Skeletal muscle tissue (tissue), 3 donors: ENCODE measurements at regions not wholly inside any gene's neighbourhood (a gene's known extent, or its start where the extent isn't known, plus 50 kb on each side); places are given as distances from the start of the nearest gene placed in this dataset.

ENCODE experiments used
- H3K27ac ChIP-seq: one replicate; pipeline ENCODE4 v1.7.0; 2013; ENCODE audit warnings: mild to moderate bottlenecking, low read depth, low read length, inconsistent platforms
- H3K27me3 ChIP-seq, 3 donors: one replicate each; pipeline ENCODE4 v1.7.0; 2013; ENCODE audit warnings: low read length in 3 of 3; ENCODE audit not compliant: control insufficient read depth in 3 of 3, insufficient read depth in 3 of 3
- H3K36me3 ChIP-seq, 3 donors: one replicate each; pipeline ENCODE4 v1.7.0; 2013; ENCODE audit warnings: low read length in 3 of 3; ENCODE audit not compliant: control insufficient read depth in 3 of 3, insufficient read depth in 3 of 3
- H3K4me1 ChIP-seq, 3 donors: one replicate each; pipeline ENCODE4 v1.7.0; 2013; ENCODE audit warnings: low read length in 3 of 3, mild to moderate bottlenecking in 3 of 3; ENCODE audit not compliant: control insufficient read depth in 3 of 3, insufficient read depth in 3 of 3
- H3K4me3 ChIP-seq, 3 donors: one replicate each; pipeline ENCODE4 v1.7.0; 2013; ENCODE audit warnings: low read length in 3 of 3
- H3K9ac ChIP-seq, 3 donors: one replicate each; pipeline ENCODE4 v1.7.0; 2013; ENCODE audit warnings: low read length in 3 of 3, mild to moderate bottlenecking in 3 of 3, moderate library complexity in 2 of 3, low read depth in 1 of 3
- H3K9me3 ChIP-seq, 3 donors: one replicate each; pipeline ENCODE4 v1.7.0; 2013; ENCODE audit warnings: low read length in 3 of 3; ENCODE audit not compliant: control insufficient read depth in 3 of 3
- donor health status: Osteomylitis.

DNA sequence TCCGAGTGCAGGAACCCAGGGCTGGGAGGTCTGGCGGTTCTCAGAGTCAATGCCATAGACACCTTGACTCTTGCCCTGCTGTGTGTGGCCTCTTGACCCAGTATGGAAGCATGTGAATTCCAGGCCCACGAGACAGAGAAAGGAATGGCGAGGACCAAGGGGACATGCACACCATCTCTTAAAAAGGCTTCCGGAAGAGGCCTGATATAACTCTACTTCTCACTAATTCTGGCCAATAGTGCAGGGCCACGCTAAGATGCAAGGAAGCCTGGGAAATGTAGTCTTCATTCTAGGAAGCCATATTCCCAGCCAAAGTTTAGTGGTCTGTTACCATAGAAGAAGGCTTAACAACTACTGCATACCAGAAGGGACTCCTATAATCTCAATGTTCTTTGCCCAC lies 177.0 kb upstream of the KCNG1 start:
- Histone ChIP-seq H3K9me3 (no peaks in the 10 kb centered on the region), H3K9ac (no peak overlapping the region), H3K27me3 (peaks cover 10 to 31% (median 13%) of the 10 kb centered on the region in 3 donors), H3K4me3 (no peak overlapping the region), H3K27ac (no peak overlapping the region), H3K36me3 (no peaks in the 10 kb centered on the region), H3K4me1 (no peaks in the 10 kb centered on the region)

DNA sequence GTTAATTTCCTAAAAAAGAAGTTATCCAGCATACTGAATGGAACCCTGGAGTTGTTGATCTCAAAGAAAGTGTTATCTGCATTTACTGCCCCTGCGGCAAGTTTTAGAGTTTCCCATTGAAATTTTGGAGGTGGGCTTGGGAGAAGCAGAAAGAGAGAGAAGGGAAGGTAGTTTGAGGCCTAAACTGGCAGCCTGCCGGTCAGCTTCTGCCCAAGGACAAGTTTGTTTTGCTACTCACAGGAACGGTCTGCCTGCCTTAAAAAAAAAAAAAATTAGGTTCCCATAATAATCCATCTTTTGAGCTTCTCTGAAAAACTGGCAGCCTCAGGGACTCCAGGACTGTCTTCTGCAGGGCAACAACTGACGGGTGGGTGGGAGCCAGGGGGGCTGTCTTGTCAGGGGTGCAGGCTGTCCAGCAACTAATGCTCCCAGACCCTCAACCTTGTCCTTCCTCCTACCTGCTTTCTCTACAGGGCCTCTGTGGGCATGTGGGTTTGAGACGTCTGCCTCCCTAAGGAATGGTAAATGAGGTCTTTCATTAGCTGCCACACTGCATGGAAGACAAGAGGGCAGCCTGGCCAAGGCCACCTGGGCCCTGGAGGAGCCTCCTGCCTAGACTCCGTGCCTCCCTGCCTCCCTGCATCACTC lies 176.1 kb upstream of the KCNG1 start:
- Histone ChIP-seq H3K4me3 (no peak overlapping the region), H3K27ac (no peak overlapping the region), H3K9me3 (no peaks in the 10 kb centered on the region), H3K9ac (no peak overlapping the region), H3K36me3 (no peaks in the 10 kb centered on the region), H3K27me3 (peaks cover 11 to 34% (median 13%) of the 10 kb centered on the region in 3 donors), H3K4me1 (no peaks in the 10 kb centered on the region)

DNA sequence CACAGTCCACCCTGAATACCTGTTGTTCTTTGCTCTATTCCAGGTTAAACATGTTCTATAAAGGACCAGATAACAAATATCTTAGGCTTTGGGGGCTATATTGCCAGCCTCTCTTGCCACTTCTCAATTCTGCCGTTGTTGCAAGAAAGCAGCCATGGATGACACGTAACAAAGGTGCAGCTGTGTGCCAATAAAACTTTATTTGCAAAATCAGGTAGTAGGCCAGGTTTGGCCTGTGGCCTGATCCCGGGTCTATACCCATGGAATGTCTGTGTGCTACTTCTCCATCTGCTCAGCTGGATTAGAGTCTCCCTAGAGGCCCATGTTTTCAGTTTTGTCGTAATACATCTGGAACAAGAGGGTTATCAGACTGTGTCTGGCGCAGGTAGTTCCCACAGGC lies 175.3 kb upstream of the KCNG1 start:
- H3K27me3 ChIP-seq, result peaks cover 13 to 37% (median 14%) of the 10 kb centered on the region in 3 donors
- no peak overlapping the region for H3K27ac ChIP-seq
- H3K4me1 ChIP-seq, result no peaks in the 10 kb centered on the region
- H3K4me3 ChIP-seq, result no peak overlapping the region
- H3K36me3 ChIP-seq, result no peaks in the 10 kb centered on the region
- no peak overlapping the region for H3K9ac ChIP-seq
- no peaks in the 10 kb centered on the region for H3K9me3 ChIP-seq

DNA sequence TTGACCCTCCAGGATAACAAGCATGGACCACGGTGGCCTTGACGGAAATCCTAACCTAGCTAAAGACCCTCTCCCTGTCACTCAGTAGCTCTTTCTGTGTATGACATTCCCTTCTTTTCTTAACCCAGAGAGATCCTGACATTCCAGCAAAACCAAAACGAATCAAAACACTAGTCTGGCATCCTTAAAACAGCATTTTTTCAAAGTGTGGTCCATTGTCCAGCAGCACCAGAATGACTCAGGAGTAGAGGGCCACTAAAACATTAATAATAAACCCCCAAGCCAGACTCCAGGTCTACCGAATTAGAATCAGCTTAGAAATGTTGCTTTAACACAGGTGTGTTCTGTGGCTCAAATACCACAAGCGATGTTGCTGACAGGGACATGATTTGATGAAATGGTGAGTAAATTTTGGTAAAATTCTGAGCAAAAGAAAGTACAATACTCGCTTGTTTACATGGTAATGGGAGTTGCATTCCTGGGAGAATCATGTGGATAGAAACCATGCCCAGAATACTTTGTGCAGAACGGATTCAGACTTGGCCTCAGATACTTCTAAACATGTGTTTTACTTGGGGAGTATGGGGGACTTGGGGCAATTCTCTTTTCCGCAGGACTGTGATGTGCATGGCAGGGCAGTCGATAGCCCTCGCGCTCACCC lies 174.2 kb upstream of the KCNG1 start:
- Histone ChIP-seq H3K9me3 (no peaks in the 10 kb centered on the region), H3K9ac (no peak overlapping the region), H3K4me1 (no peaks in the 10 kb centered on the region), H3K36me3 (no peaks in the 10 kb centered on the region), H3K27ac (no peak overlapping the region), H3K27me3 (peaks cover 10 to 37% (median 14%) of the 10 kb centered on the region in 3 donors), H3K4me3 (no peak overlapping the region)

DNA sequence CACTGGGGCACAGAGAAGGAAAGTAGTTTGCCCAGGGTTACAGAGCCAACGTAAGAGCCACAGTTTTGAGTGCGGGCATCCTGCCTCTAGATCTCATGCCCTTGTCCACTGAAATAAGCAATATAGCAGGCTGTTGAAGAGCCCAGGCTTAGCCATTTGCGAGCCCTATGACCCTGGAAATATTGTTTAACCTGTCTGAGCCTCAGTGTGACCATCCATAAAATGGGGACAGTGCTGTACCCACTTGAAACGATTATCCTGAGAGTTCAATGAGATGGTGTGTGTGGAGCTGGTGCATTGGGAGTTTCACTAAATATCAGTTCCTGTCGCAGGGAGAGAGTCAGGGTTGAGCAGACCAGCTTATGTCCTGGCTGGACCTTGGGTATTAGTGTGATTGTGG lies 173.1 kb upstream of the KCNG1 start:
- no peaks in the 10 kb centered on the region for H3K36me3 ChIP-seq
- H3K9ac ChIP-seq, result no peak overlapping the region
- H3K4me1 ChIP-seq, result no peaks in the 10 kb centered on the region
- no peaks in the 10 kb centered on the region for H3K9me3 ChIP-seq
- H3K27ac ChIP-seq, result no peak overlapping the region
- H3K4me3 ChIP-seq, result no peak overlapping the region
- H3K27me3 ChIP-seq, result peaks cover 10 to 41% (median 18%) of the 10 kb centered on the region in 3 donors

DNA sequence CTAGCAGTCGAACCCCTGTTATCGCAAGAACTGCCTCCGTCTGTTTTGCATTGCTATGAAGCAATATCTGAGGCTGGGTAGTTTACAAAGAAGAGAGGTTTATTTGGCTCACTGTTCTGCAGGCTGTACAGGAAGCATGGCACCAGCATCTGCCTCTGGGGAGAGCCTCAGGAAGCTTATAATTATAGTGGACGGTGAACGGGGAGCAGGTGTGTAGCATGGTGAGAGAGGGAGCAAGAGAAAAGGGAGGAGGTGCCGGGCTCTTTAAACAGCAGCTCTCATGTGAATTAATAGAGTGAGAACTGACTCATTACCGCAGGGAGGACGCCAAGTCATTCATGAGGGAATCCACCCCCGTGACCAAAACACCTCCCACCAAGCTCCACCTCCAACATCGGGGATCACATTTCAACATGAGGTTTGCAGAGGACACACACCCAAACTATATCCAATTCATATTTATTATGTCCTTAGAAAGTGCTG lies 172.6 kb upstream of the KCNG1 start:
- Histone ChIP-seq H3K27ac (no peak overlapping the region), H3K9ac (no peak overlapping the region), H3K36me3 (no peaks in the 10 kb centered on the region), H3K27me3 (peaks cover 10 to 41% (median 20%) of the 10 kb centered on the region in 3 donors), H3K4me1 (no peaks in the 10 kb centered on the region), H3K9me3 (no peaks in the 10 kb centered on the region), H3K4me3 (no peak overlapping the region)

DNA sequence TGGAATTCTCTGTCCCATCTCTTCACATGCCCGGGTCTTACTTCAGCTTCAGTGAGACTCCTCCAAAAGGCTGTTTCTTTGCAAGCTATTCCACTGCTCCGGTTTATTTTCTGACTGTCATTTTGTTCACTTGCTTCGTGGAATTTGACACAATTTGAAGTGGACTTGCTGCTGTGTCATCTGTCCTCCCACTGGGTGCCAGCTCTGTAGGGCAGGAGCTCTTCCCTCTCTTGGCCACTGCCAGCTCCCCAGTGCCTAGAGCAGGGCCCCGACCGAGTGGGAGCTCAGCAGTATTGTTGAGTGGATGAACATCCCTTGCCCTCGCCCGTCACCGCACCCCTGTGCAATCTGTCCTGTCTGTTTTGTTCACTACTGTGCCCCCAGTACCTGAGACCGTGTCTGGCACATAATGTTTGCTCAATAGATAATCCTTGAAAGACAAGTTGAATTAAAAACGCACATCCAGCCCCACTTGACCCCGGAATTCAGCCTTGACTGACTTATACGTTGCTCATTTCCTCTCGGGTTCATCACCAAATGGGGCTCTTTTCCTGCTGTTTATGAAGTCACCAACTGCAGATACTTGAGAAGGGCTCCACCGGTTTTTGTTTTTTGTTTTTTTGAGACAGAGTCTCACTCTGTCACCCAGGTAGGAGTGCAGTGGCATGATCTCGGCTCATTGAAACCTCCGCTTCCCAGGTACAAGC lies 170.3 kb upstream of the KCNG1 start:
- H3K4me3 ChIP-seq, result no peak overlapping the region
- no peak overlapping the region for H3K9ac ChIP-seq
- no peak overlapping the region for H3K27ac ChIP-seq
- no peaks in the 10 kb centered on the region for H3K4me1 ChIP-seq
- no peaks in the 10 kb centered on the region for H3K9me3 ChIP-seq
- H3K36me3 ChIP-seq, result no peaks in the 10 kb centered on the region
- peaks cover 10 to 53% (median 23%) of the 10 kb centered on the region in 3 donors for H3K27me3 ChIP-seq

DNA sequence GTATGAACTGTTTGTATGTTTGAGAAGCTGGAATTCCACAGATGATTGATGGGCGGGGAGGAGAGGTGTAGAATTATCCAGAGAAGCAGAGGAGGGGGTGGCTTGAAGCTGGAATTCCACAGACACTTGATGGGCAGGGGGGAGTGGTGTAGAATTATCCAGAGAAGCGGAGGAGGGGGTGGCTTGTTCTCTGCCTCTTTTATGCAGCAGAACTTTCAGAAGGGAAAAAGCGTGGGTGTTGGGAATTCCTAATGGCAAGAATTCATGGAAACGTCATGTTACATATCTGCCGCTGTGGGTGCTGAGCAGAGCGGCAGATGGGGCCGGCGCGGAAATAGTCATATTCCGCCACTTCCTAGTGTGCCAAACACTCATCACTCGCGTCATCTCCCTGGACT lies 167.9 kb upstream of the KCNG1 start:
- no peak overlapping the region for H3K4me3 ChIP-seq
- H3K9ac ChIP-seq, result no peak overlapping the region
- H3K4me1 ChIP-seq, result no peaks in the 10 kb centered on the region
- no peaks in the 10 kb centered on the region for H3K36me3 ChIP-seq
- H3K27ac ChIP-seq, result no peak overlapping the region
- H3K9me3 ChIP-seq, result no peaks in the 10 kb centered on the region
- H3K27me3 ChIP-seq, result peaks cover under 1 to 42% (median 17%) of the 10 kb centered on the region in 3 donors

DNA sequence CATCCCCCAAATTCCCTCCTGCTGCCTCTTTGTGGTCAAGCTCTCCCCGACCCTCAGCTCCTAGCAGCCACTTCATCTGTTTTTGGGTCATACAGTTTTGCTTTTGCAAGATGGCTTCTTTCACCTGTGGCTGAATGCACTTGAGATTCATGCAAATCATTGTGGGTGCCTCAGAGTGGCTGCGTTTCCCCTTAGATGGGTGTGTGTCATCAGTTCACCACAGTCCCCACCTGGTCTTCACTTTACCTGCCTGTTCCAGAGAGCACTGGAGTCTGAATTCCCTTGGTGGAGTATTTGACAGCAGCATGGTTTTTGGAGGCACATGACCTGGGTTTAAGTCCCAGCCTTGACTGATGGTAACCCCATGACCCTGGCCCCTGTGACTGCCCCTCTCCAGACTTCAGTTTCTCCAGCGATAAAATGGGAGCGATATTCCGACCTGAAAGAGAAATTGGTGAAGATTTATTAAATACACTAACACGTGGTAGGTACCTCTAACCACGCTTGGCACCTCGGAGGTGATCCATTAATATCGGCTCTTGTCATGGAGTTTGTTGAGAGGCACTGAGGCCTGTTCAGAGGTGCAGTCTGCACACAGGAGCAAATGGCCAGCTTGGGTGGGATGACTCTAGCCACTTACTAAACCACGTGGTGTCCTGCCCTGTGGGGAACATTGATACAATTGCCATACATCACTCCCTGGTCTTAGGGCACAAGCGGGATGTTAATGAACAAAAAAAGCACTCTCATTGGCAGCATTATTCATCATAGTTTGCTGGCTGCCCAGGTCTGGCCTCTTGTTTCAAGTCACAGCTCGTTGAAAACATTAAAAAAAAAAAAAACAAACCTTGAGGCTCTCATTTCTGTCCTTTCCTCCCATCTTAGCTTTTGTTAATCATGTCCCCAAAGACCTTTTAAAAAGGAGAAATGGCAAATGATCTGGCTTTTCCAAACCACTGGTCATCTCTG lies 167.2 kb upstream of the KCNG1 start:
- H3K27ac ChIP-seq, result no peak overlapping the region
- no peaks in the 10 kb centered on the region for H3K9me3 ChIP-seq
- H3K27me3 ChIP-seq, result peaks cover 0 to 42% (median 17%) of the 10 kb centered on the region in 3 donors
- H3K9ac ChIP-seq, result no peak overlapping the region
- H3K4me1 ChIP-seq, result no peaks in the 10 kb centered on the region
- H3K36me3 ChIP-seq, result no peaks in the 10 kb centered on the region
- no peak overlapping the region for H3K4me3 ChIP-seq
